PC-9 (cell line): ENCODE measurements at regions not wholly inside any gene's neighbourhood (a gene's known extent, or its start where the extent isn't known, plus 50 kb on each side); places are given as distances from the start of the nearest gene placed in this dataset.

Source experiments
- EZH2 ChIP-seq: fragments of 200-600 bp; sonication (generic); IDR thresholded peaks from 2 replicates; pipeline ENCODE4 v1.8.0; 2017; ENCODE audit warnings: antibody characterized with exemption, low read depth
- TF ChIP-seq, protein P1 (sequence below): fragments of 200-600 bp; sonication (generic); conservative IDR thresholded peaks from 2 replicates; pipeline ENCODE4 v1.6.1; 2017; ENCODE audit warnings: mixed run types, antibody characterized with exemption, mild to moderate bottlenecking, moderate library complexity

- TF ChIP-seq, protein P1, sequence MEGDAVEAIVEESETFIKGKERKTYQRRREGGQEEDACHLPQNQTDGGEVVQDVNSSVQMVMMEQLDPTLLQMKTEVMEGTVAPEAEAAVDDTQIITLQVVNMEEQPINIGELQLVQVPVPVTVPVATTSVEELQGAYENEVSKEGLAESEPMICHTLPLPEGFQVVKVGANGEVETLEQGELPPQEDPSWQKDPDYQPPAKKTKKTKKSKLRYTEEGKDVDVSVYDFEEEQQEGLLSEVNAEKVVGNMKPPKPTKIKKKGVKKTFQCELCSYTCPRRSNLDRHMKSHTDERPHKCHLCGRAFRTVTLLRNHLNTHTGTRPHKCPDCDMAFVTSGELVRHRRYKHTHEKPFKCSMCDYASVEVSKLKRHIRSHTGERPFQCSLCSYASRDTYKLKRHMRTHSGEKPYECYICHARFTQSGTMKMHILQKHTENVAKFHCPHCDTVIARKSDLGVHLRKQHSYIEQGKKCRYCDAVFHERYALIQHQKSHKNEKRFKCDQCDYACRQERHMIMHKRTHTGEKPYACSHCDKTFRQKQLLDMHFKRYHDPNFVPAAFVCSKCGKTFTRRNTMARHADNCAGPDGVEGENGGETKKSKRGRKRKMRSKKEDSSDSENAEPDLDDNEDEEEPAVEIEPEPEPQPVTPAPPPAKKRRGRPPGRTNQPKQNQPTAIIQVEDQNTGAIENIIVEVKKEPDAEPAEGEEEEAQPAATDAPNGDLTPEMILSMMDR: no peak
- TF ChIP-seq EZH2: no peak
Observed at GRCh38 chr16:17817260-17817659, 346.5 kb upstream of the XYLT1 start.
